Stimulated activated CD8-positive, alpha-beta memory T cell treated with anti-CD3 and anti-CD28 coated beads, Interleukin-2, amount 100 ng/mL, for 48 hours (primary cell): ENCODE measurements at regions not wholly inside any gene's neighbourhood (a gene's known extent, or its start where the extent isn't known, plus 50 kb on each side); places are given as distances from the start of the nearest gene placed in this dataset.

Experiments used
- DNase-seq, 2 donors: peaks; one replicate each; pipeline ENCODE4 v3.0.0-alpha.2; 2020; ENCODE audit warnings: low read depth in 2 of 2

GRCh38 chr5:143497749-143498148, 94.3 kb upstream of the NR3C1 start:
- no peak for DNase-seq

- no peak for DNase-seq
These were observed 93.5 kb upstream of the NR3C1 start for GRCh38 chr5:143496943-143497342.

DNA sequence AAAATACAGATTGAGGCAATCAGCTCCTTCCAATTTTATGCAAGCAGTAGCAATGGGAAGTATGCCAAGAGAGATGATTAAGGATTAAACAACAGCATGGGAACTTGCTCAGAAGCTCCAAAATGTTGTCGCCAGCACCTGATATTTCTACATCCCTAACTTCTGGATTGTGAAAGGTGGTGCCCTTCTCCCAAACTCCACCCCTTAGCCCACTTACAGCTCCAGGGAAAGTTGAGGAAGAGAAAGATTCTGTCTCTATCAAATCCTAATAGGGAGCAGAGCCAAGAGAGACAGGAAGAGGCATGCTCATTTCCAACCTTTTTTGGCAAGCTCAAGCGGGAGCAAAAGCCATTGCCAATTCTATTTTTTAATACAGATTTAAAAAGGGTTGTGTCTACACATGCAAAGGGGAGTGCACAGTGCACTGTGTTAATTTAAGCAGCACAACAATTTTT, 92.4 kb upstream of the NR3C1 start:
- no peak for DNase-seq

GRCh38 chr5:143495110-143495509, 91.6 kb upstream of the NR3C1 start:
- DNase-seq: no peak

DNA sequence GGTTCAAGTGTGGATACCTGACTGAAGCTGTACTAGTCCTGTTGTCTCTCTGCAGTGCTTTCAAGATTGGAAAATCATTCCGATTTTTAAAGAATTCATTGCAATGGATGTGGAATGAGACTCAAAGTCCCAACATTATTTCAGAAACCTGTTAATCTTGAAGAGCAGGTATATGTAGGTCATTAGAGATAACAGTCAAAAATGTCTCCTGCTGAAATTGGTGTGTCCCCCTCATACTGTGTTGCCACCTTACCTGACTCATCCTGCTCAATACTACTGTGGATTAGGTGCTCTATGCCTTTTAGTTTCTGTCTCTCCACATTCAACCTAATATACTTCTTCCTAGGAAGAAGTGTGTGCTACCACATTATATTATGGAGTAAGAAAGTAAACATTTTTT, 91.1 kb upstream of the NR3C1 start:
- no peak for DNase-seq

- no peak for DNase-seq
These were observed 90.7 kb upstream of the NR3C1 start for GRCh38 chr5:143494162-143494561.

DNA sequence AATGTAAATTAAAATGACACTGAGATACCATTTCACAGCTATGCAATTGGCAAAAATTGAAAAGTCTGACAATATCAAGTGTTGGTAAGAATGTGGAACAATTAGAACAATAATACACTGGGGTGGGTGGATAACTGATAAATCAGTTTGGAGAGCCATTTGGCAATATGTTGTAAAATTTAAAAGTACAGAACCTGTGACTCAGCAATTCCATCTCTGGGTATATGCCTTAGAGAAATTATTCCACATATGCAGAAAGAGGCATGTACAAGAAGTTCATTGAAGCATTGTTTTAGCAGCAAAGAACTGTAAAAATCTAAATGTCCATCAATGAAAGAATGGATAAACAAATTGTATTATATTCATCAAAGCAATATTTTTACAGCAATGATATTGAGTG, 89.3 kb upstream of the NR3C1 start:
- DNase-seq: no peak

GRCh38 chr5:143491646-143492045, 88.2 kb upstream of the NR3C1 start:
- no peak for DNase-seq

DNA sequence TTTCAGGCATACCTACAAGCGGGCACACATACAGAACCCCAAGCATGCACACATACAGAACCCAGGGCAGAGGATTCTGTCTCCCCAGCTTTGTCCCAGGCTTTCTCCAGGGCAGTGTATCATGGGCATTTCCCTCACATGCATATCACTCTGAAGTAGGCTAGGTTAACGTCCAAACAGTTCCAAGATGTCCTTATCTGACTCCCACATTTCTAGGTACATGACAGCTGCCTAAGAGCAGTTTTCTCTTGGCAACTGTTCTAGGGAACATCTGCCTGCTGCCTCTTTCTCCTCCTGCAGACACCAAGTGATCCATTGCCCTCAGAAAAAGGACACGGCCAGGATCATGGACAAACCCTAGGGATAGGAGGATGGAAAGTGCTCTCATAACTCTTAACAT, 84.9 kb upstream of the NR3C1 start:
- no peak for DNase-seq

DNA sequence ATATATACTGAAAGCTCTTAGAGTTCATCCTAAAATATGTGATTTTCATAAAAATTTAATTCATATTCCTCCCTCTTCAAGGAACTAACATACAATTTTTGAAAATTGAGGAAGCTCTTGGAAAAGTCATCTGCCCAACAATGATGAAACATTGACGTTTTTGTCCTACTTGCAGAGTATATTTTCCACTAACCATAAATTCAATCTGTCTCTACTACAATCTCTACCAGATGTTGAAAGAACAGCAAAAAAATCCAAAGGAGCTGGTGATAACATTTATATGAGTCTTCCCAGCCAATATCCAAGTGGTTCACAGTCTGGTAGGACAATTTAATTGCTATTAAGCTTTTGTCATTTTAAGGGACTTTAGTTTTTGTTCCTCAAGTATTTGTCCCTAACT, 81.1 kb upstream of the NR3C1 start:
- no peak for DNase-seq

GRCh38 chr5:143481697-143482531, 78.4 kb upstream of the NR3C1 start:
- no peak for DNase-seq

DNA sequence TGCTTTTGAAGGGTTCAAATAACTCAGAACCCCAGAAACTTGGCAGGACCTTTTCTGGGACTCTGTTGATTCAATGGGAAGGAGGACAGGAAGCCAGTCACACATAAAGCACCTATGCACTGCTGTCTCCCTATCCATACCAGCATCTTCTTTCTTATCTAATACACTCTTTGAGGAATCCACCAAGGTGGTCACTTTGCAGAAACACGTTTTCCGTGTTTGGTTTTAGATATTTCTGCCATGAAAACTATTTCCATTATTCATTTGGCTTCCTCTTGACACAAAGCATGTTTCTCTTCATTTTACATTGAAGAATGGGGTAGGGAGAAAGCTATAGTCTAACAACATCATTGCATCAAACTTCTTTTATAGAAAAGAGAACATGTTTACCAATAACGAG, 76.5 kb upstream of the NR3C1 start:
- DNase-seq: no peak

DNA sequence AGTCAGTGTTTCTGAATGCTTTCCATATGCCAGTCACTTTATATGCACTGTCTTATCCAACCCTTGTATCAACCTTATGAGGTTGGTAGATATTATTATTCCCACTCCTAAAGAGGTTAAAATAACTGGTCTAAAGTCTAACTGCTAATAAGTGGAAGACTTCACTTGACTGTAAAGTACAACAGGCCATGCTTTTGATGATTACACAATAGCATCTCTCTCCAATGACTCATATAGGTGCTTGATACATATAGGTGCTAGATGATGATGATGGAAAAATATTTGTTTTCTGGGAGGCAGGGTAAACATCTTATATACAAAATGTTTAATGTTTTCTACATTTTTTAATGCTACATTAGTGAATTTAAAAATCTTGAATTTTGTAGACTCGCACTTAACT, 75.9 kb upstream of the NR3C1 start:
- no peak for DNase-seq

- no peak for DNase-seq
These were observed 73.2 kb upstream of the NR3C1 start for GRCh38 chr5:143476601-143477211.

DNA sequence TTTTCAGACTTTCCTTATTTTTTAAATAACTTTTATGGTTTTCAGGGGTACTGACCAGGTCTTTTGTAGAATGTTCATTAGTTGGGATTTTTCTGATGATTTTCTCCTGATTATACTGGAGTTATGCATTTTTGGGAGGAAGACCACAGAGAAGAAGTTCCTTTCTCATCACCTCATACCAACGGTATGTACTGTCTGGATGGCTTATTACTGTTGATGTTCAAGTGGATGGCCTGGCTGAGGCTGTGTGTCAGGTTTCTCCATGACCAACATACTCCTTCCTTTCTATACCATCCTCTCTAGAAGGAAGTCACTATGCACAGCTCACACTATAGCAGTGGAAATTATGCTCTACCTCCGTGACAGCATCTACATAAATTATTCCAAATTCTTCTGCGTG, 71.1 kb upstream of the NR3C1 start:
- DNase-seq: no peak

- no peak for DNase-seq
These were observed 70.0 kb upstream of the NR3C1 start for GRCh38 chr5:143473481-143473880.

- DNase-seq: no peak
These were observed 69.1 kb upstream of the NR3C1 start for GRCh38 chr5:143472576-143472975.

DNA sequence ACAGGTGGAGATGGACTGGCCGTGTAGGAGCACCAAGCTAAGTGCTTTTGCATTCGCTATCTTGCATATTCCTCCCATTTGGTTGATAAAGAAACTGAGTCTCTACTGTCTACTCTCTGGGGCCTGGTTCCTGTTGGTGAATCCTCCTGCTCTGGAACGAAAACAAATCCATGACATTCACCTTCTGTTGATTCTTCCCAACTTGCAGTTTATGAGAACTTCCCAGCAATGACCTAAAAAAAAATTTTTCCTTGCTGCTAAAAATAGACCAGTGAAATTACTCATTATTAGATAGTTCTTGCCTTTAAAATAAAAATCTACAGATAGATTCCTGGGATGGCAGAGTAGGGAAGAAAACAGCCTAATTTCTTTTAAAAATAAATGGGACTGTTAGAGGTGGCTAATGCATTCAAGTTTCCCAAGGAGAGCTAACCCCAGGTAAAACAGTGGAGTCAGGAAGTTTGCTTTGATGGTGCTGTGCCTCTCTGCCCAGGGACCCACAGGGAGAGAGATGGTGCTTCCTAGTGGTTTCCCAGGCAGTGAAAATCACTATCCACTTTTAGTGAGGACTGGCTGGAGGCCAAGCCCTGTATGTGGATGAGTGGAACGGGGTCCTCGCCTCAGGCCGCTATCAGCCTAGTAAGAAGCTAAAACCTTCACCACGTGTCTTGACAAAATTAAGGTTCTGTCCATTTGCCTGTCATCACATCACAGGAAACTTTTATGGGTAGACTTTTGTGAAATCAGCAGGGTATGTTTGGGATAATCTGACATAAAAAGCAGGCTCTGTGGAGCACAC, 68.4 kb upstream of the NR3C1 start:
- no peak for DNase-seq

- DNase-seq: no peak
These were observed 67.6 kb upstream of the NR3C1 start for GRCh38 chr5:143471041-143471509.

DNA sequence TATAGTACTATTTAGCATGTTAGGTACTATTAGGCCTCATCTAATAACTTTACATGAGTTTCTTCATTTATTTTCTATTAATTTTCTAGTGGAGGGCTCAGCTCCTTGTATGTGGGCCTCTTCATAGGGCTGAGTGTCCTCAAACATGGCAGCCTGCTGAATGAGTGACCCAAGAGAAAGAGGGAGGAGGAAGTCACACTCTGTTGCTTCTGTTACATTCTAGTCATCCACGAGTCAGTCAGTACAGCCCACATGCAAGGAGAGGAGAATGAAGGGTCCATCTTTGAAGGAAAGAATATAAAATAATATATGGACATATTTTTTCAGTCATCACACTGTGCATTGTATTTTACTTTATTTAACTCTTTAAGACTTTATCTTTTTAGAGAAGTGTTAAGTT, 66.6 kb upstream of the NR3C1 start:
- DNase-seq: no peak

GRCh38 chr5:143469125-143469524, 65.6 kb upstream of the NR3C1 start:
- no peak for DNase-seq

DNA sequence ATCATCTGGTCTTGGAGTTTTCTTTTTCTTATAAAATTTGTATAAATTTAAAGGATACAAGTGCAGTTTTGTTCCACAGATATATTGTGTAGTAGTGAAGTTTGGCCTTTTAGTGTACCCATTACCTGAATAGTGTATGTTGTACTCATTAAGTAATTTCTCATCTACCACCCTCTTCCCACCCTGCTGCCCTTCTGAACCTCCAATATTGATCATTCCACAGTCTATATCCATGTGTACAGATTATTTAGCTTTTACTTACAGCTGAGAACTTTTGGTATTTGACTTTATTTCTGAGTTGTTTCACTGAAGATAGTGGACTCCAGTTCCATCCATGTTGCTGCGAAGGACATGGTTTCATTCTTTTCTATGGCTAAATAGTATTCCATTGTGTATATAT, 63.1 kb upstream of the NR3C1 start:
- no peak for DNase-seq
